Neutrophil (primary cell): ENCODE measurements at regions not wholly inside any gene's neighbourhood (a gene's known extent, or its start where the extent isn't known, plus 50 kb on each side); places are given as distances from the start of the nearest gene placed in this dataset.
"Not testable (repeated sequence)": the region's sequence is repeated elsewhere in the genome, so short reads cannot be mapped to it uniquely, and the experiment has no call there.

Experiments
- H3K27ac ChIP-seq: fragments of 200-600 bp; sonication (generic); 2 replicates; pipeline ENCODE4 v1.5.1; 2016; ENCODE audit warnings: mild to moderate bottlenecking, moderate library complexity
- H3K27me3 ChIP-seq: fragments of 200-600 bp; sonication (generic); 2 replicates; pipeline ENCODE4 v1.6.0; 2016; ENCODE audit warnings: mild to moderate bottlenecking
- H3K36me3 ChIP-seq: fragments of 200-600 bp; sonication (generic); 2 replicates; pipeline ENCODE4 v1.5.1; 2017
- H3K4me1 ChIP-seq, 2 experiments: fragments of 200-600 bp in 1 of 2; sonication (generic) in 1 of 2; 1 replicate in 1 of 2; 2 replicates in 1 of 2; pipeline versions ENCODE4 v1.5.1 to v1.6.1; 2013 to 2016; ENCODE audit warnings: low read depth in 1 of 2, low read length in 1 of 2, mild to moderate bottlenecking in 1 of 2, moderate library complexity in 1 of 2; ENCODE audit not compliant: control insufficient read depth in 1 of 2, insufficient read depth in 1 of 2
- H3K4me3 ChIP-seq, 2 experiments: fragments of 200-600 bp in 1 of 2; sonication (generic) in 1 of 2; 1 replicate in 1 of 2; 2 replicates in 1 of 2; pipeline ENCODE4 v1.5.1; 2013 to 2016; ENCODE audit warnings: low read depth in 1 of 2, low read length in 1 of 2, mild to moderate bottlenecking in 1 of 2, moderate library complexity in 1 of 2
- H3K9me3 ChIP-seq: fragments of 200-600 bp; sonication (generic); 2 replicates; pipeline ENCODE4 v1.5.1; 2016
- TF ChIP-seq, protein P1 (sequence below): fragments of 200-600 bp; sonication (generic); IDR thresholded peaks from 2 replicates; pipeline ENCODE4 v1.5.1; 2016; ENCODE audit warnings: antibody characterized with exemption

- Histone ChIP-seq H3K27me3 (no peaks in the 10 kb centered on the region), H3K27ac (no peak overlapping the region), H3K9me3 (no peaks in the 10 kb centered on the region), H3K4me1 (peaks cover 9 to 27% of the 10 kb centered on the region in 2 experiments), H3K4me3 (no peak overlapping the region), H3K36me3 (no peaks in the 10 kb centered on the region)
- TF ChIP-seq, protein P1, sequence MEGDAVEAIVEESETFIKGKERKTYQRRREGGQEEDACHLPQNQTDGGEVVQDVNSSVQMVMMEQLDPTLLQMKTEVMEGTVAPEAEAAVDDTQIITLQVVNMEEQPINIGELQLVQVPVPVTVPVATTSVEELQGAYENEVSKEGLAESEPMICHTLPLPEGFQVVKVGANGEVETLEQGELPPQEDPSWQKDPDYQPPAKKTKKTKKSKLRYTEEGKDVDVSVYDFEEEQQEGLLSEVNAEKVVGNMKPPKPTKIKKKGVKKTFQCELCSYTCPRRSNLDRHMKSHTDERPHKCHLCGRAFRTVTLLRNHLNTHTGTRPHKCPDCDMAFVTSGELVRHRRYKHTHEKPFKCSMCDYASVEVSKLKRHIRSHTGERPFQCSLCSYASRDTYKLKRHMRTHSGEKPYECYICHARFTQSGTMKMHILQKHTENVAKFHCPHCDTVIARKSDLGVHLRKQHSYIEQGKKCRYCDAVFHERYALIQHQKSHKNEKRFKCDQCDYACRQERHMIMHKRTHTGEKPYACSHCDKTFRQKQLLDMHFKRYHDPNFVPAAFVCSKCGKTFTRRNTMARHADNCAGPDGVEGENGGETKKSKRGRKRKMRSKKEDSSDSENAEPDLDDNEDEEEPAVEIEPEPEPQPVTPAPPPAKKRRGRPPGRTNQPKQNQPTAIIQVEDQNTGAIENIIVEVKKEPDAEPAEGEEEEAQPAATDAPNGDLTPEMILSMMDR = no peak
Observed at GRCh38 chr7:36051501-36051900, 101.6 kb upstream of the EEPD1 start.

DNA sequence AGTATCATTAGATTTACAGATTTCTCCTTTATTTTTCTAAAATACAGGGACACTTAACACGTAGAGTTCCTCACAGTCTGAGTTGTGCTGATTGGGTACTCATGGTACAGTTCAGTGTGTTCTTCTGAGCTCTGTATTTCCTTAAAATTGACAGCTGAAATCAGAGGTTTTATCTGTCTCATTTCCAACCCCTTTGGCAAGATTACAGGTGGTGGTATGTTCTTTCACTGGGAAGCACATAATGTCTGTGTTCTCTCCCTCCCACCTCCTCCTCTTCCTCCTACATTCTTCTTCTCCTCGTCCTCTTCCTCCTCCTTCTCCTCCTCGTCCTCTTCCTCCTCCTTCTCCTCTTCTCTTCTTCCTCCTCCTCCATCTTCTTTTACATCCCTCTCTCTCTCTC, 99.5 kb upstream of the EEPD1 start:
- H3K27ac ChIP-seq = no peak overlapping the region
- no peak overlapping the region for H3K4me3 ChIP-seq

GRCh38 chr7:36054637-36055036, 98.4 kb upstream of the EEPD1 start:
- H3K9me3 ChIP-seq = no peaks in the 10 kb centered on the region
- no peak overlapping the region for H3K27ac ChIP-seq
- no peak overlapping the region for H3K4me3 ChIP-seq
- no peaks in the 10 kb centered on the region for H3K36me3 ChIP-seq
- TF ChIP-seq, protein P1 = no peak
- H3K27me3 ChIP-seq = no peaks in the 10 kb centered on the region
- H3K4me1 ChIP-seq = peaks cover 0 to 17% of the 10 kb centered on the region in 2 experiments

More for the DNA sequence above, 99.5 kb upstream of the EEPD1 start:
- TF ChIP-seq, protein P1 = no peak
- H3K27me3 ChIP-seq = no peaks in the 10 kb centered on the region
- H3K4me1 ChIP-seq = peaks cover 7 to 25% of the 10 kb centered on the region in 2 experiments
- no peaks in the 10 kb centered on the region for H3K9me3 ChIP-seq
- no peaks in the 10 kb centered on the region for H3K36me3 ChIP-seq

DNA sequence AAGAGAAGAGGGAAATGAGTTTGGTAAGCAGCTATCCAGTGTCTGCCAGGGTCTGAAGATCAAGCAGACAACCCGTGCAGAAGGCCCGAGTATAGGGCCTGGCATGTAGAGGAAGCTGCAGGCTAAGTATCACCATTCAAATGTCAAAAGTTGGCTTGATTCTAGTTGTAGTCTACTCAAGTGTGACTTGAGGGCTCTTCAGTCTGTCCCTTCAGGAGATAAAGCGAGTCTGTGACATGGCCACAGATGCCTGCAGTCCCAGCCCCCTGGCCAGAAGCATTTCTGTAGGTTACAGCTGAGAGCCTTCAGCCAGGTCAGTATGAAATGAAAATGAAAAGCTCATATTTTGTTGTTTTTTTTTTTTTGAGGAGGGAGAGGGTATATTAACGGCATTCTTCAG, 97.8 kb upstream of the EEPD1 start:
- peaks cover 0 to 17% of the 10 kb centered on the region in 2 experiments for H3K4me1 ChIP-seq
- H3K4me3 ChIP-seq = no peak overlapping the region
- H3K36me3 ChIP-seq = no peaks in the 10 kb centered on the region
- H3K27me3 ChIP-seq = no peaks in the 10 kb centered on the region
- H3K27ac ChIP-seq = no peak overlapping the region
- TF ChIP-seq, protein P1 = no peak
- no peaks in the 10 kb centered on the region for H3K9me3 ChIP-seq

DNA sequence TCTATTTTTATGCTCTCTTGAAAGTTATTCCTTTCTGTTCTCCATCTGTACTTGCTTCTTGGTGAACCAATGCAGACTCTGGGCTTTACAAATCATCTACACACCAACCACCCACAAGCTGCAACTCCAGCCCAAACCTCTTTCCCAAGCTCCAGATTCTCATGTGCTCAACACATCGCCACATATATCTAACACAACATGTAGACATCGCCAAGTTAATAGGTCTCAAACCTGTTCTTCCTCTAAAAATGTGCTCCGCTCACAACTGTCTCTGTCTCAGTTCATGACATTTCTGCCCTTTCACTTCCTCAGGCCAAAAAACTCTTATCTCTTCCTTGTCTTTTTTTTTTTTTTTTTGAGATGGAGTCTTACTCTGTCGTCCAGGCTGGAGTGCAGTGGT, 95.7 kb upstream of the EEPD1 start:
- TF ChIP-seq, protein P1 = no peak
- Histone ChIP-seq H3K4me3 (no peak overlapping the region), H3K4me1 (peaks cover 0 to 17% of the 10 kb centered on the region in 2 experiments), H3K9me3 (no peaks in the 10 kb centered on the region), H3K36me3 (no peaks in the 10 kb centered on the region), H3K27me3 (no peaks in the 10 kb centered on the region), H3K27ac (no peak overlapping the region)

DNA sequence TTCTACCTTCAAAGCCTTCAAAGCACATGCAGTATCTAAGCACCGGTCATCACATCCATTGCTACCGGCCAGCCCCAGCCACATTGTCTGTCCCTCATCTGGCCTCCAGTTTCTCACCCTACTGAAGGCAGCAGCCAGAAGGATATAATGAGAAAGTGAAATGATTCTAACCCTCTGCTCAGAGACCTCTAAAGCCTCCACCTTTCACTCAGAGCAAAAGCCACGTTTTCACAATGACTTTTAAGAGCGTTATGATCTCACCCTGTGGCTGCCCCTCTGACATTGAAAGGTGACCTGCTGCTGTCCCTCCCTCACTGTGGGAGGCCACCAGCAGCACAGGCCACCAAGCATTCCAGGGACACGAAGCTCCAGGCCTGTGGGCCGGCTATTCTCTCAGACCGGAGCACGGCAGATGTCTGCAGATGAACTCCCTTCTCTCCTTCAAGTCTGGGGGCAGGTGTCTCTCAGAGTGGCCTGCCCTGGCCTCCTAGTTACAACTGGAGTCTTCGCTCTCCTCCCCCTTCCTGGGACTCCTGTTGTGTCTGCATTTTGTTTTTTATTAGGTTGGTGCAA, 94.9 kb upstream of the EEPD1 start:
- H3K4me1 ChIP-seq = peaks cover 0 to 17% of the 10 kb centered on the region in 2 experiments
- H3K27me3 ChIP-seq = no peaks in the 10 kb centered on the region
- H3K36me3 ChIP-seq = no peaks in the 10 kb centered on the region
- no peak overlapping the region for H3K4me3 ChIP-seq
- TF ChIP-seq, protein P1 = no peak
- no peak overlapping the region for H3K27ac ChIP-seq
- no peaks in the 10 kb centered on the region for H3K9me3 ChIP-seq

GRCh38 chr7:36060388-36060787, 92.7 kb upstream of the EEPD1 start:
- H3K4me3 ChIP-seq, H3K27me3 ChIP-seq, H3K36me3 ChIP-seq, H3K27ac ChIP-seq, H3K9me3 ChIP-seq: not testable (repeated sequence)
- H3K4me1 ChIP-seq = peaks cover 0 to 17% of the 10 kb centered on the region in 2 experiments
